Dedifferentiated amniotic fluid mesenchymal stem cell (primary cell): ENCODE measurements at regions not wholly inside any gene's neighbourhood (a gene's known extent, or its start where the extent isn't known, plus 50 kb on each side); places are given as distances from the start of the nearest gene placed in this dataset.
"Not testable (repeated sequence)": the region's sequence is repeated elsewhere in the genome, so short reads cannot be mapped to it uniquely, and the experiment has no call there.

Experiments used
- DNase-seq: peaks from one replicate; pipeline ENCODE4 v3.0.0-alpha.2; 2016; ENCODE audit errors: extremely low spot score

- DNase-seq: no peak
These were observed 112.5 kb upstream of the PRSS1 start for GRCh38 chr7:142636751-142637150.

DNA sequence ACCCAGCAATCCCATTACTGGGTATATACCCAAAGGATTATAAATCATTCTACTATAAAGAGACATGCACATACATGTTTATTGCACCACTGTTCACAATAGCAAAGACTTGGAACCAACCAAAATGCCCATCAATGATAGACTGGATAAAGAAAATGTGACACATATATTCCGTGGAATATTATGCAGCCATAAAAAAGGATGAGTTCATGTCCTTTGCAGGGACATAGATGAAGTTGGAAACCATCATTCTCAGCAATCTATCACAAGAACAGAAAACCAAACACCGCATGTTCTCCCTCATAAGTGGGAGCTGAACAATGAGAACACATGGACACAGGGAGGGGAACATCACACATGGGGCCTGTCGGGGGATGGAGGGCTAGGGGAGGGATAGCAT, 113.2 kb upstream of the PRSS1 start:
- not testable (repeated sequence) for DNase-seq

GRCh38 chr7:142632271-142633134, 116.8 kb upstream of the PRSS1 start:
- DNase-seq: peak; percentile 74

GRCh38 chr7:142629588-142630260, 119.5 kb upstream of the PRSS1 start:
- DNase-seq: peak; percentile 71

GRCh38 chr7:142628945-142629344, 120.3 kb upstream of the PRSS1 start:
- no peak for DNase-seq

DNA sequence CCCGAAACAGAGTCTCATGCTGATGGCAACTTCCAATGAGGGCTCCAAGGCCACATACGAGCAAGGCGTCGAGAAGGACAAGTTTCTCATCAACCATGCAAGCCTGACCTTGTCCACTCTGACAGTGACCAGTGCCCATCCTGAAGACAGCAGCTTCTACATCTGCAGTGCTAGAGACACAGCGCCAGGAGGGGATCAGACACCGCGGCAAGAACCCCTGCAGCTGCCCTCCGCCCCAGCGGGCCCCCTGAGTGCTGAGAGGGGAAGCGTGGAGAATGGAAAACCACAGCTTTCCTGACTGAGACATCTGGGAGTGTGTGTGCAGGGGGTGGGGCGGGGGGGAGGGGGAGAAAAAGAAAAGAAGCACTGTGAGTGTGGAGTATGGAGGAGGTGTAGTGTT, 122.0 kb upstream of the PRSS1 start:
- not testable (repeated sequence) for DNase-seq

- no peak for DNase-seq
These were observed 122.7 kb upstream of the PRSS1 start for GRCh38 chr7:142626420-142627035.

DNA sequence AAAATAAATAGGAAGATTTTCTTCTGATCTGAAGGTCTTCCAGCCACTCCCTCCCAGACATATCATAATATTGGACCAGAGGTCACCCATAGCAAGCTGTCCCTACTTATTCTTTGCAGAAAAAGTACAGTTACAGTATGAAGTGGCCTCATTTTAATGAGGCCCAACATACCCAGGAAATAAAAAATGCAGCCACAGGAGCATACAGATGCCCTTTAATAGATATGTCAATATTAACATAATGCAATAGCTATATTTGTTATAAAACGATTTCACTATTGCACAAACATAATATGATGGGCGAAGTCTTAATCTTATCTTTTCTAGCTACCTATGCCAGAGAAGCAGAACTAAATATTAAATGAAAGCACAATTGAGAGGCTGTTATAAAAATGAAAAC, 124.1 kb upstream of the PRSS1 start:
- DNase-seq: not testable (repeated sequence)

DNA sequence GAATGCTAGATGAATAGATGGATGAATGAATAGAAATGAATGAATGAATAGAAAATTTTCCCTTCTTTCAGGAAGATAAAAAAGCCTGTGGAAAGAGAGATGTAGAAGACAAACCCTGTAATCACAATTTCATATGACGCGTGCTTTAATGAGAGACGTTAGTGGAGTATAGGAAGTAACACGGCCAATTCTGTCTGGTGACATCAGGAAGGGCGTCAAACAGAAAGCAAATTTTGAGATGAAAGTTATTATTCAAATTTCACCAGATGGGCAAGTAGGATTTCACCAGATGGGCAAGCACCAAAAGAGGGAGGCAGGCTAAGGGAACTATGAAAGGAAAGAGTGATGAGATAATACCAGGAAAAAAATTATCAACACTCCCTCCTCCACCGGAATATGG, 128.9 kb upstream of the PRSS1 start:
- no peak for DNase-seq

- DNase-seq: no peak
These were observed 130.5 kb upstream of the PRSS1 start for GRCh38 chr7:142618655-142619351.

- DNase-seq: no peak
These were observed 132.4 kb upstream of the PRSS1 start for GRCh38 chr7:142616842-142617241.

- no peak for DNase-seq
These were observed 133.1 kb upstream of the PRSS1 start for GRCh38 chr7:142616121-142616643.

DNA sequence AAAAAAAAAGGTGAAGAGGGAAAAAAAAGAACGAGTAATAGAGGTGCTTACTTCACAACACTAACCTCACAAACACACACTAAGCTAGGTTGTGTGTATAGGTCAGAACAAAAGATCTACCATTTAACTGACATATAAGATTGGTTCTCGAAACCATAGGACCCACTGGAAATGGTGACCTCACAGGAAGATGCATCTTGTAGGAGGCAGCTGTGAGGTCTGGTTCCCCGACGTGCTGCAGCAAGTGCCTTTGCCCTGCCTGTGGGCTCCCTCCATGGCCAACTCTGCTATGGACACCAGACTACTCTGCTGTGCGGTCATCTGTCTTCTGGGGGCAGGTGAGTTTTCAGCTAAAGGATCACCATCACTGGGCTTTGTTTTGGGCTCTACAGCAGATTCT, 133.8 kb upstream of the PRSS1 start:
- no peak for DNase-seq

DNA sequence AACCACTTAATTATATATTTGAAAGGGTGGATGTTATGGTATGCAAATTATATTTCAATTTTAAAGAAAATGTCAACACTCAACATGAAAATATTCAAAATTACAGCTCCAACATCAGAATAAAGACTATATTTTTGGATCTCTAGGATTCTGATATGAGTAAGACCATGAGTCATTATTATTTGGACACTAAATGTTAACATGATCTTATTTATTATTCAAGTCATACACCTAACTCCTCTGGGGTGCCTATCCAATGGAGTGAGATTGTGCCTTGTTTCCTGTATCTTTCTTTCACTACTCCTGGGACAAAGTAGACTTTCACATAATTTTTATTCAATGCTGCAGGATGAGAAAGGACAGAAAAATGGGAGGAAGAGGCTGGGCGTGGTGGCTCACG, 135.2 kb upstream of the PRSS1 start:
- no peak for DNase-seq

- no peak for DNase-seq
These were observed 136.9 kb upstream of the PRSS1 start for GRCh38 chr7:142612237-142612881.

- DNase-seq: no peak
These were observed 137.6 kb upstream of the PRSS1 start for GRCh38 chr7:142611566-142612236.

DNA sequence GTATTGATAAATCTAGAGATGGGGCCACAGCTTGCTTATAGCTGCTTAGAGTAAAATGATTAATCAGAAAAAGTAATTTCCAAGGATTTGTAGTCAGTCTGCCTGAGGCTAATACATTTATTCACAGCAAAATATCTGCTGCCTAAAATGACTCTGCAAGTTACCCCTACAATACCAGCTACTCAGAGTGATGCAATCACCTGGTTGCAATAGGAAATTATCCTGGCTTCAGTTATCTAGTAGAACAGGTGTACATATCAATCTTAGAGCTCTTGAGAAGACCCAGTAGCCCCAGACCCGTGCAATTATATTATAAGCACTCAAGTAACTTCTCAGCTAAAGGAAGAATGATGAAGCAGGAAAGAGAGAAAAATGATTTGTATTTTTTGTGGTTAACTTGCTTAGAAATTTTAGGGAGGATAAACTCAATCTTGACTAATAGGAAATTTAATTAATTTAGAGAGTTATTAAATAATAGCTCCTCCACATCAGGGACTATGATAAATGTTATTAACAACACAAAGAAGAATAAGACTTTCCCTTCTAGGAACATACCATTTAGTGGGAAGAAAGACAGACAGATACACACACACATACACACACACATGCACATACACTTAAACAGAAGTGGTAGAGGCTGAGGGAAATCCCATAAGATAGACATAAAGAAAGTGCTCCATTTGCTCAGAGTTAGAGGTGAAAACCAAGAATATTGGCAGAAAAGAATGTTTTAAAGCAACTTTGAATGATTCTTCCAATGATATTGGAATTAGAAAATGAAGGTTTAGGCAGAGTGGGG, 140.4 kb upstream of the PRSS1 start:
- no peak for DNase-seq

DNA sequence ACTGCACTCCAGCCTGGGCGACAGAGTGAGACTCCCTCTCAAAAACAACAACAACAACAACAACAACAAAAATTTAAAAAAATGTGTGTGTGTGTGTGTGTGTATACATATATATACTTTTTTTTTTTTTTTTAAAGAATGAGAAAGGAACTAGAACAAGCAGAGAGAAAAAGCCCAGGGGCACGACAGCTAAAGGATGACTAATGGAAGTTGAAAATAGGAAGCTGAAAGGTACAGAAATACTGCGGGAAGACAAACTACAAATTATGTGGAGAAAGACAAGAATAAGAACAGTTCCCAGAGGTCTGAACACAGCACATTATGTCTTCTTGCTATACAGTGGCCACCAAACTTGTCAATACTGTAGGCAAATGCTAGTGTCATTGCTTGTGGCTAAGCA, 141.9 kb upstream of the PRSS1 start:
- DNase-seq: no peak

GRCh38 chr7:142606081-142606480, 143.2 kb upstream of the PRSS1 start:
- no peak for DNase-seq

- no peak for DNase-seq
These were observed 144.6 kb upstream of the PRSS1 start for GRCh38 chr7:142604671-142605070.
